ENCODE measurements at regions not wholly inside any gene's neighbourhood (a gene's known extent, or its start where the extent isn't known, plus 50 kb on each side); places are given as distances from the start of the nearest gene placed in this dataset.

GRCh38 chr1:190608282-190608681 is 130.6 kb upstream of the BRINP3 start:
- no peak for TF ChIP-seq EZH2phosphoT487 (IDR thresholded peaks at IDR 0.05; ENCODE audit: borderline replicate concordance, low read length)
- no peak for TF ChIP-seq CTCF (IDR thresholded peaks at IDR 0.05; ENCODE audit: low read depth, low read length, poor library complexity, severe bottlenecking)
- Histone ChIP-seq H3K27ac (ENCODE audit: low read depth, low read length) (no peak overlapping the region), H3K9me2 (replicated peaks; ENCODE audit: control insufficient read depth, low read length) (no peaks in the 10 kb centered on the region), H4K20me1 (ENCODE audit: control insufficient read depth, insufficient read depth, low read depth, low read length) (no peaks in the 10 kb centered on the region), H3K4me3 (ENCODE audit: low read length) (no peak overlapping the region), H3K4me1 (ENCODE audit: control insufficient read depth, low read length) (no peaks in the 10 kb centered on the region), H3K79me2 (ENCODE audit: control insufficient read depth, low read length) (no peaks in the 10 kb centered on the region), H3K36me3 (ENCODE audit: control insufficient read depth, low read length) (no peaks in the 10 kb centered on the region), H3F3A (ENCODE audit: control insufficient read depth, insufficient read depth) (no peaks in the 10 kb centered on the region), H3K4me2 (ENCODE audit: low read length) (no peak overlapping the region), H3K27me3 (ENCODE audit: control insufficient read depth, low read length) (no peaks in the 10 kb centered on the region), H3K9me3 (ENCODE audit: control insufficient read depth, insufficient read depth, low read length) (no peaks in the 10 kb centered on the region)

GRCh38 chr1:190615818-190616217 is 138.2 kb upstream of the BRINP3 start:
- H3K27ac ChIP-seq (ENCODE audit: low read depth, low read length), result no peak overlapping the region
- no peaks in the 10 kb centered on the region for H3K79me2 ChIP-seq (ENCODE audit: control insufficient read depth, low read length)
- no peaks in the 10 kb centered on the region for H3K36me3 ChIP-seq (ENCODE audit: control insufficient read depth, low read length)
- no peak for TF ChIP-seq CTCF (IDR thresholded peaks at IDR 0.05; ENCODE audit: low read depth, low read length, poor library complexity, severe bottlenecking)
- TF ChIP-seq EZH2phosphoT487 (IDR thresholded peaks at IDR 0.05; ENCODE audit: borderline replicate concordance, low read length), result no peak
- H3K9me2 ChIP-seq (replicated peaks; ENCODE audit: control insufficient read depth, low read length), result no peaks in the 10 kb centered on the region
- no peak overlapping the region for H3K4me2 ChIP-seq (ENCODE audit: low read length)
- H3K4me1 ChIP-seq (ENCODE audit: control insufficient read depth, low read length), result no peaks in the 10 kb centered on the region
- H3K4me3 ChIP-seq (ENCODE audit: low read length), result no peak overlapping the region
- H3K9me3 ChIP-seq (ENCODE audit: control insufficient read depth, insufficient read depth, low read length), result no peaks in the 10 kb centered on the region
- no peaks in the 10 kb centered on the region for H4K20me1 ChIP-seq (ENCODE audit: control insufficient read depth, insufficient read depth, low read depth, low read length)
- no peaks in the 10 kb centered on the region for H3F3A ChIP-seq (ENCODE audit: control insufficient read depth, insufficient read depth)
- H3K27me3 ChIP-seq (ENCODE audit: control insufficient read depth, low read length), result no peaks in the 10 kb centered on the region

- Histone ChIP-seq H3F3A (ENCODE audit: control insufficient read depth, insufficient read depth) (no peaks in the 10 kb centered on the region), H3K4me3 (ENCODE audit: low read length) (no peak overlapping the region), H3K9me2 (replicated peaks; ENCODE audit: control insufficient read depth, low read length) (no peaks in the 10 kb centered on the region), H4K20me1 (ENCODE audit: control insufficient read depth, insufficient read depth, low read depth, low read length) (no peaks in the 10 kb centered on the region), H3K27ac (ENCODE audit: low read depth, low read length) (no peak overlapping the region), H3K79me2 (ENCODE audit: control insufficient read depth, low read length) (no peaks in the 10 kb centered on the region), H3K36me3 (ENCODE audit: control insufficient read depth, low read length) (no peaks in the 10 kb centered on the region), H3K4me2 (ENCODE audit: low read length) (no peak overlapping the region), H3K27me3 (ENCODE audit: control insufficient read depth, low read length) (no peaks in the 10 kb centered on the region), H3K4me1 (ENCODE audit: control insufficient read depth, low read length) (no peaks in the 10 kb centered on the region), H3K9me3 (ENCODE audit: control insufficient read depth, insufficient read depth, low read length) (no peaks in the 10 kb centered on the region)
- TF ChIP-seq EZH2phosphoT487 (IDR thresholded peaks at IDR 0.05; ENCODE audit: borderline replicate concordance, low read length), result no peak
- TF ChIP-seq CTCF (IDR thresholded peaks at IDR 0.05; ENCODE audit: low read depth, low read length, poor library complexity, severe bottlenecking), result no peak
Measured at GRCh38 chr1:190616235-190616634, 138.6 kb upstream of the BRINP3 start.

GRCh38 chr1:190619724-190620123 is 142.1 kb upstream of the BRINP3 start:
- Histone ChIP-seq H3K9me3 (ENCODE audit: control insufficient read depth, insufficient read depth, low read length) (no peaks in the 10 kb centered on the region), H4K20me1 (ENCODE audit: control insufficient read depth, insufficient read depth, low read depth, low read length) (no peaks in the 10 kb centered on the region), H3K36me3 (ENCODE audit: control insufficient read depth, low read length) (no peaks in the 10 kb centered on the region), H3K9me2 (replicated peaks; ENCODE audit: control insufficient read depth, low read length) (no peaks in the 10 kb centered on the region), H3K79me2 (ENCODE audit: control insufficient read depth, low read length) (no peaks in the 10 kb centered on the region), H3K27me3 (ENCODE audit: control insufficient read depth, low read length) (no peaks in the 10 kb centered on the region), H3K4me1 (ENCODE audit: control insufficient read depth, low read length) (no peaks in the 10 kb centered on the region), H3F3A (ENCODE audit: control insufficient read depth, insufficient read depth) (no peaks in the 10 kb centered on the region), H3K4me2 (ENCODE audit: low read length) (no peak overlapping the region), H3K27ac (ENCODE audit: low read depth, low read length) (no peak overlapping the region), H3K4me3 (ENCODE audit: low read length) (no peak overlapping the region)
- no peak for TF ChIP-seq CTCF (IDR thresholded peaks at IDR 0.05; ENCODE audit: low read depth, low read length, poor library complexity, severe bottlenecking)
- TF ChIP-seq EZH2phosphoT487 (IDR thresholded peaks at IDR 0.05; ENCODE audit: borderline replicate concordance, low read length), result no peak
